Activated naive CD8-positive, alpha-beta T cell treated with anti-CD3 and anti-CD28 coated beads, Interleukin-2, amount 10 ng/mL, durations not matched to agents 7 days and 5 days (primary cell): ENCODE measurements at regions not wholly inside any gene's neighbourhood (a gene's known extent, or its start where the extent isn't known, plus 50 kb on each side); places are given as distances from the start of the nearest gene placed in this dataset.

Experiments used
- ATAC-seq: fragments of 150-1000 bp; cut with Tn5 transposase; one replicate; pipeline ENCODE4 v1.10.0; 2021; ENCODE audit warnings: low read depth, moderate library complexity
- POLR2A ChIA-PET: fragments of 350-600 bp; sonication (Branson Sonifier 250); formaldehyde crosslinking; loops from one replicate; lab custom pipeline; 2021; ENCODE audit warnings: antibody characterized with exemption; lab: Charles Lee
- DNase-seq: peaks from one replicate; pipeline ENCODE4 v3.0.0; 2021
- H3K27ac Mint-ChIP-seq: one replicate; pipeline ENCODE4 v1.8.0; 2022; ENCODE audit warnings: mild to moderate bottlenecking, mixed read lengths
- H3K27me3 Mint-ChIP-seq: one replicate; pipeline ENCODE4 v1.8.0; 2022; ENCODE audit warnings: mild to moderate bottlenecking, moderate library complexity, mixed read lengths
- H3K36me3 Mint-ChIP-seq: one replicate; pipeline ENCODE4 v1.8.0; 2021; ENCODE audit warnings: mild to moderate bottlenecking, mixed read lengths
- H3K4me1 Mint-ChIP-seq: one replicate; pipeline ENCODE4 v1.8.0; 2021; ENCODE audit warnings: mixed read lengths
- H3K4me3 Mint-ChIP-seq: one replicate; pipeline ENCODE4 v1.8.0; 2022; ENCODE audit warnings: mild to moderate bottlenecking, moderate library complexity, mixed read lengths
- H3K9me3 Mint-ChIP-seq: one replicate; pipeline ENCODE4 v1.8.0; 2021; ENCODE audit warnings: mixed read lengths

DNA sequence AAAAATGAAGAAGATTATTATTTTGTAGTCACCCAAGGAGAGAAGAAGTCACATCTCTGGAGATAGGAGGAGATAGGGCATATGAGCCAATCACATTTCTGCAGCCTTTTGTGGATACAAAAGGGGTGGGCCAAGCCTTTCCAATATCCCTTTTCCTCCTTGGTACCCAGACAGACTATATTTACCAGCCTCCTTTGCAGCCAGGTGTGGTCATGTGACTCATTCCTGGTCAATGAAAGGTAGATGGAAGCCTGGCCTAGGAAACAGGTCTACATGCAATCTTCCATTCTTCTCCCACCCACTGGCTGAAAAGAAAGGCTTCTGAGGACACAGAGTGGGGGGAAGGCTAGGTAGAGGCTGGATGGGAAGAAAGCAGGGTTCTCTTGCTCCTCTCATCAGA, 58.1 kb upstream of the ERG start:
- Mint-ChIP-seq H3K27me3 (peaks cover 7% of the 10 kb centered on the region), H3K27ac (no peak overlapping the region), H3K36me3 (no peaks in the 10 kb centered on the region), H3K9me3 (no peaks in the 10 kb centered on the region), H3K4me1 (no peaks in the 10 kb centered on the region), H3K4me3 (no peak overlapping the region)
- ATAC-seq, result no peak
- POLR2A ChIA-PET, result no interaction called here
- DNase-seq, result no peak

DNA sequence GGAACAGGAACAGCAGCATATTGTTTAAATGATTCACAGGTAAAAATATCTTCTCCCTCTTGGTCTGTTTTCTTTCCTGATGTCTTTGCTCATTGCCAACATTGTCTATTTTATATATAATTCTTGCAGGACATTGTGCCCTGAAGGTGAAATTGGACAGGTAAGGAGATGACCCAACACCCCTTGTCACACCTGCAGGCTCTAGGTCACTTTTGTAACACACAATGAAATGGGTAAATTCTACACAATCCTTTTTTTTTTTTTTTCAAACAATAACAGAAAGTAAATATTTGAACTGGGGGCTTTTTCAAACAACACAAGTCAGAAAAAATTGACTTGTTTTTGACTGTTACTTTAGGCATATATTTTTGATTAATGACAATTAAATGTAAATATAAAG, 62.9 kb upstream of the ERG start:
- H3K27ac Mint-ChIP-seq, result no peak overlapping the region
- ATAC-seq, result no peak
- no peak for DNase-seq
- H3K4me1 Mint-ChIP-seq, result no peaks in the 10 kb centered on the region
- H3K9me3 Mint-ChIP-seq, result no peaks in the 10 kb centered on the region
- no peaks in the 10 kb centered on the region for H3K36me3 Mint-ChIP-seq
- H3K27me3 Mint-ChIP-seq, result peaks cover 7% of the 10 kb centered on the region
- POLR2A ChIA-PET, result no interaction called here
- H3K4me3 Mint-ChIP-seq, result no peak overlapping the region

DNA sequence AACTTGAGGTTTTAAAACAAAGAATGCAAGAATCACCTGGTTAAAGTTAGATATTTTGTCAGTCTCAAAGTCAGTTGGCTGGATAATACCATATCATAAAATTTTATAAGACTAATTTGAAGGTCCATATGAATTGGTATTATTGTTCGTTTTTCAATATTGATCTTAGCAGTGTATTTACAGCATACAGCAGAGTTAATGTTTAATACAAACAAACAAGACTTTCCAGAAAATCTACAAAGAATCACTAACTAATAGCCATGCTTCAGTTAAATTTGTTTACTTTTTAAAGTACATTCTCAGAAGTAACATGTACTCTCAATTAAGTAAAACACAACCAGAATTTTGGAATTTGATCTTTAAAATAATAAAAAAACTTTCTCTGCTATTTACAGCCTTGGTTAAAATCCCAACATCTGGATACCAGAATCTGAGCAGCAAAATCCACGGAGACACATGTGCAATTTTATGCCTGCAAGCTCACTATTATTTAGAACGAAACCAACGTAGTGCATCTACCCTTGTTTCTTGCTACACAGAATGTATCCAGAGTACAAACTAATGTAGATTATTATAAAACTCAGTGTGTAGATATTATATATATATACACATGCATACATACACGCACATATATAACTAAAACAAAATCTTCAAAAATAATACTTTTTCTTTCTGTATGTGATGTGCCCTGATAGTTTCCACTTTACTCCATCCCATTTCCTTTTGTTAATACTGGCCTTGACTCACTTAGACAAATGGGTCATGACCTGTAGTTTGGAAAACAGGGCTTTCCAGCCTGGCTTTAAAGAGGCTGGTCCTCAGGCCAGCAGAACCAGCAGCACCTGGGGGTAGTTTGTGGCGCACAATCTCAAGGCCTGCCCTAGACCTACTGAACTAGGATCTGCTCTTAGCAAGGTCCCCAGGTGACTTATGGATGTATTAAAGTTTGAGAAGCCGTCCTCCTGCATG, 63.6 kb upstream of the ERG start:
- Mint-ChIP-seq H3K4me1 (no peaks in the 10 kb centered on the region), H3K9me3 (no peaks in the 10 kb centered on the region), H3K27ac (no peak overlapping the region), H3K36me3 (no peaks in the 10 kb centered on the region), H3K4me3 (no peak overlapping the region), H3K27me3 (peaks cover 7% of the 10 kb centered on the region)
- POLR2A ChIA-PET, result no interaction called here
- ATAC-seq (no peak), DNase-seq (no peak)

DNA sequence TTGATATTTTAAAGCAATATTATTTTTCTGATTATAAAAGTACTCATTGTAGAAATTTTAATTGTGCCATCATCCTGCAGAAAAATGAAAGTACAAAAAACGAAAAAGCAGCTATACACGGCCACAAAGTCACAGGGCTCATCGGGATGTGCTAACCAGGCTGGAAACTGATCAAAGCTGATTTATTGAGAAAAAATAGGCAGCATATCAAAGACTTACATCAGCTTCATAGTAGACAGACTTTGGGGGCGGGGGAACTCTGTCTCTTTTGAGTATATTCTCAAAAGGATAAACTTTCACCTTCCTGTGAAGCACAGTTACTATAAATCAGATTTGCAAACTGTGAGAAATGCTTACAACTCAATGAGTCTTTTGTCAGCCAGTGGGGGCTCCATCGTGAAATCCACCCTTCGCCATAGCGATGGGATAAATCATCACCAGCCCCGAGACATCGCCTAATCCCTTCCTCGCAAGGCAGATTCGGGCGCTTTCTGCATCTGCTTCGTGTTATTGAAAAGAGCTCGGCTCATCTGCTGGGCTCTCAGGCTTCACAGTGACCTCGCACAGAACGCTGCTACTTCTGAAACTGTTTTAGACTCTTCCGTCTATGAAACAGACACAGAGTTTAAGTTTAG, 69.2 kb upstream of the ERG start:
- POLR2A ChIA-PET, result no interaction called here
- DNase-seq (no peak), ATAC-seq (no peak)
- Mint-ChIP-seq H3K4me1 (no peaks in the 10 kb centered on the region), H3K27ac (no peak overlapping the region), H3K4me3 (no peak overlapping the region), H3K27me3 (no peaks in the 10 kb centered on the region), H3K36me3 (no peaks in the 10 kb centered on the region), H3K9me3 (no peaks in the 10 kb centered on the region)

DNA sequence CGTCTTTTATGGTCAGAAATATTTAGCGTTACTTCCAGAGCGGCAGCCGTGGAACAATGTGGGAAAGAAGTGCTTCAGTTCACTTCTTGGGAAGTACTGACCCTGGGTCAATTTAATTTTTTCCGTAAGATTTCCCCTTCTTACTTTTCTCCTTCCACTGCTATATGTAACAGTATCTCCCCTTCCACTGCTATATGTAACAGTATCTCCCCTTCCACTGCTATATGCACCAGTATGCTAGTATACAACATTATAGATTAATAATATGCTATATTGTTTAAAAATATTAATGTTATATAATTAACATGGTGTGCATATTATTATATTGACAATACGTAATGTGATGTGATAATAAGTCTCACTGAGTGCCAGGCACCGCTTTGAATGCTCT, 69.7 kb upstream of the ERG start:
- H3K36me3 Mint-ChIP-seq, result no peaks in the 10 kb centered on the region
- H3K9me3 Mint-ChIP-seq, result no peaks in the 10 kb centered on the region
- no peaks in the 10 kb centered on the region for H3K4me1 Mint-ChIP-seq
- POLR2A ChIA-PET, result no interaction called here
- no peak overlapping the region for H3K27ac Mint-ChIP-seq
- H3K4me3 Mint-ChIP-seq, result no peak overlapping the region
- ATAC-seq (no peak), DNase-seq (no peak)
- H3K27me3 Mint-ChIP-seq, result no peaks in the 10 kb centered on the region

DNA sequence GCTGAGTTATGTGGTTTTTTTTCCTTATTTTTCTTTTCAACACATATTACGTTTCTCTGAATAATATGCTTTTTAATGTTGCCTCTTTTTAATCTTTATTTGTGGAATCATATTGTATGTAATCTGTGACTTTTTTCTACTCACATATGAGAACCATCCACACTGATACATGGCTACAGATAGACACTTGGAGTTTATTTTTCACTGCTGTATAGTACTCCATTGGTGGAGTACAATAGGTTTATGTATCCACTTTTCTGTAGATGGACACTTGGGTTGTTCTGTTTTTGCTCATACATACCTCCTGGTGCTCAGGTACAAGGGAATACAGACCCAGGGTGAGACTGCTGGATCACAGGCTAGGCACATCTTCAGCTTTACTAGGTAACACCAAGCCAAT, 71.5 kb upstream of the ERG start:
- H3K4me1 Mint-ChIP-seq, result no peaks in the 10 kb centered on the region
- ATAC-seq, result no peak
- H3K27me3 Mint-ChIP-seq, result no peaks in the 10 kb centered on the region
- DNase-seq, result no peak
- H3K27ac Mint-ChIP-seq, result no peak overlapping the region
- H3K9me3 Mint-ChIP-seq, result no peaks in the 10 kb centered on the region
- H3K36me3 Mint-ChIP-seq, result no peaks in the 10 kb centered on the region
- no peak overlapping the region for H3K4me3 Mint-ChIP-seq
- POLR2A ChIA-PET, result no interaction called here

DNA sequence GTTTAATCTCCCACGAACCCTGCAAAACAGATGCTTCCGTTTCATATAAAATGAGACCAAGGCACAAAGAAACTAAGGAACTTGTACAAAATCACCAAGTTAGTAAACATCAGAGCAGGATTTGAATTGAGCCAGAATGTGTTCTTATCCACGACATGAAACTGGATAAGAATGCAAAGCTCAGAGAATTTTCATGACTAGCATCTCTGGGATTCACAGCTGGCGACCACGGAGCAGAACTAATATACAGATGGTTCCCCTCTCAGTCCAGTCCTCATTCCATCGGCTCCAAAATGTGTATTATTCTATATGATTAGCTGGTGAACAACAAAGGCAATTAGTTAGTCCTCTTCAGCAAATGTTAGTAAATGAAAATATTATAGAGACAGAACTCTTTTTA, 72.3 kb upstream of the ERG start:
- H3K9me3 Mint-ChIP-seq, result no peaks in the 10 kb centered on the region
- ATAC-seq (no peak), DNase-seq (no peak)
- no peaks in the 10 kb centered on the region for H3K27me3 Mint-ChIP-seq
- H3K36me3 Mint-ChIP-seq, result no peaks in the 10 kb centered on the region
- H3K27ac Mint-ChIP-seq, result no peak overlapping the region
- POLR2A ChIA-PET, result no interaction called here
- H3K4me1 Mint-ChIP-seq, result no peaks in the 10 kb centered on the region
- no peak overlapping the region for H3K4me3 Mint-ChIP-seq

DNA sequence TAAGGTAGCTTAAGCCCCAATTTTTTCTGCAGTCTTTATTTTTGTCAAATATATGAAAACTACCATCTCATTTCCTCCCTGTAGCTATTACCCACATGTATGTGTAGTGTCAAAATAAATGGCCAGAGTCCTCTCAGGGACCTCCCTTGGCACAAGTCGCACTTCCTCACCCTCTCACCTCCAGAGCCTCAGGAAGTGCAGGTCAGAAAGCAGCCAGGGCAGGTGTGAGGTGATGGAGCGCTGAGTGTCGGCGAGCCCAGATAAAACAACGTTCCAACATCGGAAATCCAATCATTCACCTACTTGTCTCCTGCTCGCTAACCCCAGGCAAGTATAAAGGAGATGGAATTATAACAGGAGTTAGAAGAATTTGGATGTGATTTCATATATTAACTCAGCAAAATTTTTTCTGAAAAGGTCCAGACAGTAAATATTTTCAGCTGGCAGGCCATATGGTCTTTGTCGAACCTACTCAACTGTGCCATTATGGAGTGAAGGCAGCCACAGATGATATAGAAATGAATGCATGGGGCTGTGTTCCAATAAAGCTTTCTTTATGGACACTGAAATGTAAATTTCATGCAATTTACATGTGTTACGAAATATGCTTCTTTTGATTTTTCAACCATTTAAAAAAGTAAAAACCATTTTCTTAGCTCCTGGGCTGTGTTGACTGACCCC, 76.8 kb upstream of the ERG start:
- DNase-seq, result no peak
- no peak for ATAC-seq
- POLR2A ChIA-PET, result no interaction called here
- Mint-ChIP-seq H3K4me3 (no peak overlapping the region), H3K27ac (no peak overlapping the region), H3K9me3 (no peaks in the 10 kb centered on the region), H3K27me3 (no peaks in the 10 kb centered on the region), H3K4me1 (no peaks in the 10 kb centered on the region), H3K36me3 (no peaks in the 10 kb centered on the region)

DNA sequence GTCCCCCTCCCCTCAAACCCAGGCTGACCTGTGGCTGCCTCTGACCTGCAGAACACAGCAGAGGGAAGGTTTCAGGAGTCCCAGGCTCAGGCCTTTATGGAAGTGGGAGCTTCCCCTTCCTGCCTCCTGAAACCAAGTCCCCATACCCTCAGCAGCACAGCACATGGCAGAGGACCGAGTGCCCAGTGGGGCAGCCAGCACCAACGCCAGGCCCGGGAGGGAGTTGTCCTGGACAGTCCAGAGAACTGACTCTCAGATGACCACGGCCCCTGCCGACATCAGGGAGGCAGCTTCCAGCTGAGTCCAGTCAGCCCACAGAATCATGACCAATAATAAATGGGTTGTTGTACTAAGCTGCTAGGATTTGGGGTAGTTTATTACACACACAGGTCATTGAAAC, 79.6 kb upstream of the ERG start:
- Mint-ChIP-seq H3K9me3 (no peaks in the 10 kb centered on the region), H3K27me3 (no peaks in the 10 kb centered on the region), H3K4me3 (no peak overlapping the region), H3K27ac (no peak overlapping the region), H3K4me1 (no peaks in the 10 kb centered on the region), H3K36me3 (no peaks in the 10 kb centered on the region)
- POLR2A ChIA-PET, result no interaction called here
- ATAC-seq, result no peak
- DNase-seq, result no peak

DNA sequence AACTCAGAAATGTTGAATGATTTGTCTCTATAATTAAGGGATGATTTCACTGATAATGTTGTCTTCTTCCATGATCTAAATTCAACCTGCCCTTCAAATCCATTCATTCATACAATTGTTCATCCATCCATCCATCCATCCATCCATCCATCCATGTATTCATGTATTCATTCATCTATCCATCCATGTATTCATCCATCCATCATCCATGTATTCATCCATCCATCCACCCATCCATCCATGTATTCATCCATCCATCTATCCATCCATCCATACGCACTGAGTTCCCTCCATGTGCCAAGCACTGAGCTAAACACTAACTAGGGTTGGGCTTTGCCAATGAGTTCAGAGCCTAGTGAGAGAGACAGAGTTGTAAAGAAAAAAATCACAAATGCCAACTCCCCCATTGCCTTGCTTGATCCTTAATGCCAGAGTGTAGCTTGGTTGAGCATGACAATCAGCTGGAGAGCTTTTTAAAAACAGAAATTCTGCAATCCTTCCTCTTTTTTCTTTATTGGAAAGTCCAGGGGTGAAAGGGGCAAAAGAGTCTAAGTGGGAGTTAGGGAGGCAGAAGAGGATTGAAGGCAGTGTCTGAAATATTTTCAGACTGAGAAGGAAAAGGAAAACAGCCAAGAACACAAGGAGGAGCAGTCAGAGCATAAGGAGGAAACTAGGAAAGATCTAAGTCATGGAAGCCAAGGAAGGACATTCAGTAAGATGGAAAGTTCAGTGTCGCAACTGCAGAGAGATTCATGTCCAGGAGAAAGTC, 92.4 kb upstream of the ERG start:
- no peaks in the 10 kb centered on the region for H3K36me3 Mint-ChIP-seq
- DNase-seq, result no peak
- POLR2A ChIA-PET, result no interaction called here
- ATAC-seq, result no peak
- H3K27ac Mint-ChIP-seq, result no peak overlapping the region
- no peak overlapping the region for H3K4me3 Mint-ChIP-seq
- H3K27me3 Mint-ChIP-seq, result peaks cover 3% of the 10 kb centered on the region
- H3K4me1 Mint-ChIP-seq, result no peaks in the 10 kb centered on the region
- H3K9me3 Mint-ChIP-seq, result no peaks in the 10 kb centered on the region

DNA sequence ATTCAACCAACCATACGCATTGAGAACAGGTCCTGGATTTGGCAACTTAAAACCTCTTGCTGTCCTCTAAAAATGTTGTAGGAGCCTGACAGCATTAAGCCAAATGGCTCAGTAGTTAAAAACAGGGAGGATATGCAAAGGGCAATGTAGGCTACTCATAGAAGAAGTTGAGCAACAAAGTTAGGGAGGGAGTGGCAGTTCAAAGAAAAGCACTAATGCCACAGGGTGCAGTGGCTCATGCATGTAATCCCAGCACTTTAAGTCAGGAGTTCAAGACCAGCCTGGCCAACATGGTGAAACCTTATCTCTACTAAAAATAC, 92.9 kb upstream of the ERG start:
- POLR2A ChIA-PET, result no interaction called here

DNA sequence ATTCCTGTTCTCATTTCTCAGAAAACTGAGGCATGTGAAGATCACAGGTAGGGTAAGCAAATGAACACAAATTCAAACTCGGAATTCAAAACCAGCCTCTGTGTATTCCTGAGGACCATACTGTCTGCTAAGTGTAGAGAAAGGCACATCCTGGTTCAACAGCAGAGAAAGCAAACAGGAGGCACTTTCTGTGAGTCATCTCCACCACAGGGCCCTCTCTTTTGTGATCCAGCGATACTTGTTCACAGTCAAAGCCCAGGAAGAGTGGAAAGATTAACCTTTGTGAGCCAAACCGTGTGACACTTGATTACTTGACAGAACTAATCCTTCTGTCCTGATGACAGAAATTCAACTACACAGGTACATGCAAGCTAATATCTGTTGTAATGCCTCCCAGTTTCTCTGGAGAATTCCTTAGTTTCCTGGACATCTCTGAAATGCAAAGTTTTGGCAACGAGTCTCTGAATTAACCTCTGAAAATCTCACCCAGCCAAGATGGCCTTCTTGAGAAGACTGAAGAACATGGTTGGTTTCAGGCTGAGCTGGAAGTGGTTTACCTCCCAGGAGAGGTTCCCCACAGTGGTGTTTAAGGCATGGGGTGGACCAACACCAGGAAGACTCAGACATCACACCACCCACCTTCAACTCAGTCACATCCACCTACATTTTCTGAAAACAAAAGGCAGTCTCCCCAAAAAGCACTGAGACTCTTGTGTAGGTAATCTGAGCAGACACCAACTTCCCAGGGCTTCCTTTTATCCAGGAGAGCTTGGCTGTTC, 98.2 kb upstream of the ERG start:
- H3K4me1 Mint-ChIP-seq, result peaks cover 3% of the 10 kb centered on the region
- no peak for DNase-seq
- H3K27ac Mint-ChIP-seq, result no peak overlapping the region
- H3K4me3 Mint-ChIP-seq, result no peak overlapping the region
- peaks cover 7% of the 10 kb centered on the region for H3K27me3 Mint-ChIP-seq
- H3K9me3 Mint-ChIP-seq, result no peaks in the 10 kb centered on the region
- no peak for ATAC-seq
- POLR2A ChIA-PET, result no interaction called here
- no peaks in the 10 kb centered on the region for H3K36me3 Mint-ChIP-seq

More for the DNA sequence above, 92.9 kb upstream of the ERG start:
- H3K9me3 Mint-ChIP-seq, result no peaks in the 10 kb centered on the region
- H3K4me3 Mint-ChIP-seq, result no peak overlapping the region
- DNase-seq (no peak), ATAC-seq (no peak)
- no peaks in the 10 kb centered on the region for H3K36me3 Mint-ChIP-seq
- H3K27ac Mint-ChIP-seq, result no peak overlapping the region
- H3K4me1 Mint-ChIP-seq, result no peaks in the 10 kb centered on the region
- peaks cover 3% of the 10 kb centered on the region for H3K27me3 Mint-ChIP-seq

DNA sequence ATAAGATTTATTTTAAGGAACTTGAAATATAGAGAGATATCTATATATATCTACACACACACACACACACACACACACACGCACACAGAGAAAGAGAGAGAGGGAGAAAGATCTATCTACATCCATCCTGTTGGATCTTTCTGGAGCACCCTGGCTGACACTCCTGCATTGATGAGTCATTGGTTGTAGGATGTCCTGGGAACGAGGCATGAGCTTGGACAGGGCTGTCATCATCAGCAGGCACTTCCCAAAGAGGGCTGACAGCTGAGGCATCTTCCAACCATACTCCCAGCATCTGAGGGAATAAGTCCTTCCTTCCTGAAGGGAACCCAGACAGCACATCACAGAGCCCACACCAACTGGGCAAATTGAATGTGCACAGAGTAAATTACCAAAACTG, 99.1 kb upstream of the ERG start:
- H3K27ac Mint-ChIP-seq, result no peak overlapping the region
- H3K36me3 Mint-ChIP-seq, result no peaks in the 10 kb centered on the region
- POLR2A ChIA-PET, result no interaction called here
- H3K4me1 Mint-ChIP-seq, result peaks cover 3% of the 10 kb centered on the region
- no peaks in the 10 kb centered on the region for H3K9me3 Mint-ChIP-seq
- ATAC-seq (no peak), DNase-seq (no peak)
- H3K4me3 Mint-ChIP-seq, result no peak overlapping the region
- peaks cover 7% of the 10 kb centered on the region for H3K27me3 Mint-ChIP-seq
